Common myeloid progenitor, CD34-positive (primary cell): ENCODE measurements at regions not wholly inside any gene's neighbourhood (a gene's known extent, or its start where the extent isn't known, plus 50 kb on each side); places are given as distances from the start of the nearest gene placed in this dataset.

Source experiments
- CTCF ChIA-PET: fragments of 350-600 bp; sonication (Branson Sonifier 250); formaldehyde crosslinking; loops from one replicate; lab custom pipeline; 2021; ENCODE audit warnings: antibody characterized with exemption; lab: Charles Lee
- POLR2A ChIA-PET: fragments of 350-600 bp; sonication (Branson Sonifier 250); formaldehyde crosslinking; loops from one replicate; lab custom pipeline; 2021; ENCODE audit warnings: antibody characterized with exemption; lab: Charles Lee
- DNase-seq, 3 donors: peaks; one replicate each; pipeline versions ENCODE4 v3.0.0 to v3.0.0-alpha.2; 2013
- H3K27ac ChIP-seq, 2 experiments: 1 replicate in 1 of 2; 2 replicates in 1 of 2; pipeline ENCODE4 v1.7.0; 2013; ENCODE audit warnings: inconsistent platforms in 2 of 2, low read length in 2 of 2, mild to moderate bottlenecking in 2 of 2, low read depth in 1 of 2, moderate library complexity in 1 of 2; ENCODE audit not compliant: severe bottlenecking in 2 of 2, insufficient read depth in 1 of 2, poor library complexity in 1 of 2
- H3K27me3 ChIP-seq, 5 experiments: replicated peaks in 2 of 5; 1 replicate in 3 of 5; 2 replicates in 2 of 5; pipeline versions ENCODE4 v1.6.1 to v1.7.0; 2013; ENCODE audit warnings: low read length in 4 of 5, mild to moderate bottlenecking in 2 of 5, moderate library complexity in 2 of 5, inconsistent platforms in 1 of 5; ENCODE audit not compliant: insufficient read depth in 5 of 5, control insufficient read depth in 4 of 5
- H3K36me3 ChIP-seq, 4 experiments: 1 replicate in 2 of 4; 2 replicates in 2 of 4; pipeline versions ENCODE4 v1.6.1 to v1.7.0; 2013; ENCODE audit warnings: low read length in 3 of 4, control low read depth in 1 of 4, mild to moderate bottlenecking in 1 of 4; ENCODE audit not compliant: control insufficient read depth in 4 of 4, insufficient read depth in 4 of 4
- H3K4me1 ChIP-seq, 4 experiments: 1 replicate in 3 of 4; 2 replicates in 1 of 4; pipeline versions ENCODE4 v1.6.1 to v1.7.1; 2013; ENCODE audit warnings: low read length in 3 of 4, mild to moderate bottlenecking in 3 of 4, control low read depth in 1 of 4, inconsistent platforms in 1 of 4, moderate library complexity in 1 of 4; ENCODE audit not compliant: control insufficient read depth in 4 of 4, insufficient read depth in 4 of 4; ENCODE audit errors: control extremely low read depth in 1 of 4
- H3K4me3 ChIP-seq, 7 experiments: 1 replicate in 4 of 7; 2 replicates in 3 of 7; pipeline versions ENCODE4 v1.5.1 to v1.7.0; 2013; ENCODE audit warnings: mild to moderate bottlenecking in 7 of 7, low read length in 6 of 7, moderate library complexity in 6 of 7, inconsistent platforms in 2 of 7, low read depth in 2 of 7, control low read depth in 1 of 7; ENCODE audit not compliant: insufficient read depth in 4 of 7, control insufficient read depth in 1 of 7; ENCODE audit errors: extremely low read depth in 1 of 7
- H3K9me3 ChIP-seq, 5 experiments: 1 replicate in 4 of 5; 2 replicates in 1 of 5; pipeline versions ENCODE4 v1.6.1 to v1.7.1; 2013; ENCODE audit warnings: low read length in 4 of 5, mild to moderate bottlenecking in 2 of 5, inconsistent platforms in 1 of 5, low read depth in 1 of 5, moderate library complexity in 1 of 5; ENCODE audit not compliant: control insufficient read depth in 4 of 5, insufficient read depth in 2 of 5; ENCODE audit errors: control extremely low read depth in 1 of 5
- WGBS: methylation state at CpG from one replicate; pipeline ENCODE4 v1.1.5; 2013; ENCODE audit not compliant: insufficient coverage; 5-methylcytosine and 5-hydroxymethylcytosine counted together

- Histone ChIP-seq H3K27ac (no peak overlapping the region), H3K27me3 (no peaks in the 10 kb centered on the region), H3K36me3 (peaks cover 0 to 10% (median 1%) of the 10 kb centered on the region in 4 experiments), H3K4me1 (peaks cover 0 to 65% (median 55%) of the 10 kb centered on the region in 4 experiments), H3K9me3 (no peaks in the 10 kb centered on the region), H3K4me3 (no peak overlapping the region)
- WGBS = 100% methylated on average over 4 of the region's 9 CpGs
- ChIA-PET POLR2A (interaction anchor here (1.2 kb wide), 1 partner anchor 15 kb away, joined by 5 read pairs; no protein-coding TSS in a partner anchor), CTCF (interaction anchor here (0.7 to 2.6 kb wide), 6 partner anchors 9 to 59 kb away, joined by 3 to 15 read pairs (median 6); no protein-coding TSS in a partner anchor)
- no peak for DNase-seq
Measured at GRCh38 chr14:105877645-105878044, 351.3 kb downstream of the TMEM121 start.

- Histone ChIP-seq H3K4me3 (peak overlapping the region in 1 of 7 experiments; percentile 17), H3K9me3 (no peaks in the 10 kb centered on the region), H3K36me3 (peaks cover 0 to 12% (median 2%) of the 10 kb centered on the region in 4 experiments), H3K27ac (no peak overlapping the region), H3K27me3 (no peaks in the 10 kb centered on the region), H3K4me1 (peaks cover 0 to 70% (median 60%) of the 10 kb centered on the region in 4 experiments)
- no peak for DNase-seq
- POLR2A ChIA-PET = interaction anchor here (0.7 to 2.1 kb wide), 3 partner anchors 15 to 45 kb away, joined by 5 to 12 read pairs (median 6); no protein-coding TSS in a partner anchor
- CTCF ChIA-PET = interaction anchor here (0.7 to 2.6 kb wide), 5 partner anchors 9 to 60 kb away, joined by 3 to 15 read pairs (median 5); no protein-coding TSS in a partner anchor
- WGBS = 93% methylated on average over 12 of the region's 12 CpGs
Measured at GRCh38 chr14:105878125-105878524, 351.7 kb downstream of the TMEM121 start.

- Histone ChIP-seq H3K27ac (no peak overlapping the region), H3K36me3 (peaks cover 0 to 15% (median 4%) of the 10 kb centered on the region in 4 experiments), H3K27me3 (no peaks in the 10 kb centered on the region), H3K4me1 (peaks cover 0 to 74% (median 64%) of the 10 kb centered on the region in 4 experiments), H3K4me3 (peak overlapping the region in 1 of 7 experiments; percentile 17), H3K9me3 (no peaks in the 10 kb centered on the region)
- CTCF ChIA-PET = interaction anchor here (0.7 to 2.6 kb wide), 4 partner anchors 9 to 60 kb away, joined by 3 to 15 read pairs (median 6); no protein-coding TSS in a partner anchor
- no peak for DNase-seq
- POLR2A ChIA-PET = interaction anchor here (0.7 to 2.1 kb wide), 6 partner anchors 11 to 46 kb away, joined by 3 to 16 read pairs (median 6); no protein-coding TSS in a partner anchor
- WGBS = 84% methylated on average over 4 of the region's 13 CpGs
Measured at GRCh38 chr14:105878554-105878953, 352.2 kb downstream of the TMEM121 start.

- POLR2A ChIA-PET = interaction anchor here (0.6 to 3.2 kb wide), 13 partner anchors 10 to 393 kb away, joined by 3 to 47 read pairs (median 6); no protein-coding TSS in a partner anchor
- H3K4me1 ChIP-seq = peaks cover 0 to 84% (median 69%) of the 10 kb centered on the region in 4 experiments
- H3K36me3 ChIP-seq = peaks cover 0 to 15% (median 7%) of the 10 kb centered on the region in 4 experiments
- peak overlapping the region; percentile 72 to 85 for H3K27ac ChIP-seq
- H3K9me3 ChIP-seq = no peaks in the 10 kb centered on the region
- DNase-seq = peak in 1 of 3 donors; percentile 58
- H3K27me3 ChIP-seq = no peaks in the 10 kb centered on the region
- CTCF ChIA-PET = interaction anchor here (0.8 to 3.1 kb wide), 7 partner anchors 8 to 27 kb away, joined by 3 to 15 read pairs (median 5); no protein-coding TSS in a partner anchor
- peak overlapping the region; percentile 35 to 93 (median 86) for H3K4me3 ChIP-seq
- WGBS = 0% methylated on average over 5 of the region's 7 CpGs
Measured at GRCh38 chr14:105879503-105879866, 353.1 kb downstream of the TMEM121 start.

- CTCF ChIA-PET = interaction anchor here (0.8 to 3.1 kb wide), 8 partner anchors 9 to 27 kb away, joined by 3 to 15 read pairs (median 6); no protein-coding TSS in a partner anchor
- Histone ChIP-seq H3K36me3 (peaks cover 0 to 16% (median 8%) of the 10 kb centered on the region in 4 experiments), H3K4me1 (peaks cover 0 to 89% (median 73%) of the 10 kb centered on the region in 4 experiments), H3K9me3 (no peaks in the 10 kb centered on the region), H3K27me3 (no peaks in the 10 kb centered on the region), H3K27ac (peak overlapping the region; percentile 72 to 85), H3K4me3 (peak overlapping the region; percentile 73 to 93 (median 86))
- 0% methylated on average over 13 of the region's 14 CpGs for WGBS
- POLR2A ChIA-PET = interaction anchor here (0.6 to 3.2 kb wide), 13 partner anchors 9 to 392 kb away, joined by 3 to 47 read pairs (median 6); no protein-coding TSS in a partner anchor
- peak; percentile 83 to 93 (median 91) for DNase-seq
Measured at GRCh38 chr14:105879867-105880561, 353.6 kb downstream of the TMEM121 start.

- POLR2A ChIA-PET = interaction anchor here (0.7 to 3.2 kb wide), 6 partner anchors 9 to 62 kb away, joined by 3 to 47 read pairs (median 11); no protein-coding TSS in a partner anchor
- Histone ChIP-seq H3K27ac (peak overlapping the region; percentile 72 to 85), H3K4me3 (peak overlapping the region; percentile 73 to 93 (median 86)), H3K36me3 (peaks cover 0 to 16% (median 8%) of the 10 kb centered on the region in 4 experiments), H3K9me3 (no peaks in the 10 kb centered on the region), H3K27me3 (no peaks in the 10 kb centered on the region), H3K4me1 (peaks cover 0 to 94% (median 78%) of the 10 kb centered on the region in 4 experiments)
- DNase-seq = no peak
- 6% methylated on average over 6 of the region's 11 CpGs for WGBS
- CTCF ChIA-PET = interaction anchor here (1.1 to 3.1 kb wide), 6 partner anchors 9 to 19 kb away, joined by 4 to 14 read pairs (median 5); no protein-coding TSS in a partner anchor
Measured at GRCh38 chr14:105880616-105881015, 354.2 kb downstream of the TMEM121 start.
